Kidney glomerular epithelial cell (primary cell): ENCODE measurements at regions not wholly inside any gene's neighbourhood (a gene's known extent, or its start where the extent isn't known, plus 50 kb on each side); places are given as distances from the start of the nearest gene placed in this dataset.
A peak's percentile ranks its signal among the peaks of the same experiment; 100 is the strongest.
"Not testable (repeated sequence)": the region's sequence is repeated elsewhere in the genome, so short reads cannot be mapped to it uniquely, and the experiment has no call there.

Source experiments
- DNase-seq: peaks from one replicate; lab custom pipeline; 2025; lab: John Stamatoyannopoulos, UW

- DNase-seq: peak; percentile 96
These were observed 51.0 kb downstream of the IARS1 start for GRCh38 chr9:92242260-92243136.

- no peak for DNase-seq
These were observed 56.6 kb downstream of the IARS1 start for GRCh38 chr9:92236915-92237314.

GRCh38 chr9:92236465-92236864 is 57.0 kb downstream of the IARS1 start:
- DNase-seq: no peak

GRCh38 chr9:92234514-92234913 is 59.0 kb downstream of the IARS1 start:
- no peak for DNase-seq

GRCh38 chr9:92232190-92232589 is 61.3 kb downstream of the IARS1 start:
- no peak for DNase-seq

GRCh38 chr9:92228628-92229027 is 64.9 kb downstream of the IARS1 start:
- no peak for DNase-seq

- DNase-seq: no peak
These were observed 69.3 kb downstream of the IARS1 start for GRCh38 chr9:92224177-92224576.

GRCh38 chr9:92223758-92224157 is 69.7 kb downstream of the IARS1 start:
- DNase-seq: no peak

- no peak for DNase-seq
These were observed 84.6 kb downstream of the IARS1 start for GRCh38 chr9:92208693-92209524.

- no peak for DNase-seq
These were observed 87.0 kb downstream of the IARS1 start for GRCh38 chr9:92206488-92206887.

- not testable (repeated sequence) for DNase-seq
These were observed 88.7 kb upstream of the SPTLC1 start for GRCh38 chr9:92203887-92204286.

- not testable (repeated sequence) for DNase-seq
These were observed 83.0 kb upstream of the SPTLC1 start for GRCh38 chr9:92198237-92198636.

- no peak for DNase-seq
These were observed 81.7 kb upstream of the SPTLC1 start for GRCh38 chr9:92196909-92197308.

GRCh38 chr9:92196400-92196799 is 81.2 kb upstream of the SPTLC1 start:
- DNase-seq: no peak

GRCh38 chr9:92191801-92192200 is 76.6 kb upstream of the SPTLC1 start:
- DNase-seq: no peak

- DNase-seq: no peak
These were observed 75.2 kb upstream of the SPTLC1 start for GRCh38 chr9:92190536-92190790.

GRCh38 chr9:92189782-92190535 is 74.7 kb upstream of the SPTLC1 start:
- DNase-seq: no peak

- DNase-seq: no peak
These were observed 74.0 kb upstream of the SPTLC1 start for GRCh38 chr9:92188969-92189781.

GRCh38 chr9:92187989-92188714 is 72.9 kb upstream of the SPTLC1 start:
- no peak for DNase-seq

- no peak for DNase-seq
These were observed 72.2 kb upstream of the SPTLC1 start for GRCh38 chr9:92187390-92187789.

GRCh38 chr9:92186631-92187030 is 71.4 kb upstream of the SPTLC1 start:
- no peak for DNase-seq
